ENCODE measurements at regions not wholly inside any gene's neighbourhood (a gene's known extent, or its start where the extent isn't known, plus 50 kb on each side); places are given as distances from the start of the nearest gene placed in this dataset.

GRCh38 chr4:79237851-79238250 is 88.0 kb downstream of the NAA11 start:
- DNase-seq (ENCODE audit: extremely low spot score), result no peak
- CTCF ChIA-PET, result interaction anchor here (0.8 to 1.4 kb wide), 3 partner anchors 9 to 13 kb away, joined by 3 to 5 read pairs (median 3); no protein-coding TSS in a partner anchor
- POLR2A ChIA-PET, result no interaction called here
- TF ChIP-seq, protein P1, sequence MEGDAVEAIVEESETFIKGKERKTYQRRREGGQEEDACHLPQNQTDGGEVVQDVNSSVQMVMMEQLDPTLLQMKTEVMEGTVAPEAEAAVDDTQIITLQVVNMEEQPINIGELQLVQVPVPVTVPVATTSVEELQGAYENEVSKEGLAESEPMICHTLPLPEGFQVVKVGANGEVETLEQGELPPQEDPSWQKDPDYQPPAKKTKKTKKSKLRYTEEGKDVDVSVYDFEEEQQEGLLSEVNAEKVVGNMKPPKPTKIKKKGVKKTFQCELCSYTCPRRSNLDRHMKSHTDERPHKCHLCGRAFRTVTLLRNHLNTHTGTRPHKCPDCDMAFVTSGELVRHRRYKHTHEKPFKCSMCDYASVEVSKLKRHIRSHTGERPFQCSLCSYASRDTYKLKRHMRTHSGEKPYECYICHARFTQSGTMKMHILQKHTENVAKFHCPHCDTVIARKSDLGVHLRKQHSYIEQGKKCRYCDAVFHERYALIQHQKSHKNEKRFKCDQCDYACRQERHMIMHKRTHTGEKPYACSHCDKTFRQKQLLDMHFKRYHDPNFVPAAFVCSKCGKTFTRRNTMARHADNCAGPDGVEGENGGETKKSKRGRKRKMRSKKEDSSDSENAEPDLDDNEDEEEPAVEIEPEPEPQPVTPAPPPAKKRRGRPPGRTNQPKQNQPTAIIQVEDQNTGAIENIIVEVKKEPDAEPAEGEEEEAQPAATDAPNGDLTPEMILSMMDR (IDR thresholded peaks at IDR 0.05; ENCODE audit: control extremely low read depth, extremely low read depth, low read depth, missing control alignments), result no peak

- no peak for DNase-seq (ENCODE audit: extremely low spot score)
- TF ChIP-seq, protein P1 (IDR thresholded peaks at IDR 0.05; ENCODE audit: control extremely low read depth, extremely low read depth, low read depth, missing control alignments), result no peak
- ChIA-PET POLR2A (no interaction called here), CTCF (interaction anchor here (1.4 kb wide), 1 partner anchor 10 kb away, joined by 5 read pairs; no protein-coding TSS in a partner anchor)
Measured at GRCh38 chr4:79236785-79237184, 89.1 kb downstream of the NAA11 start.

- CTCF ChIA-PET, result interaction anchor here (1.7 kb wide), 1 partner anchor 10 kb away, joined by 6 read pairs; no protein-coding TSS in a partner anchor
- TF ChIP-seq, protein P1 (IDR thresholded peaks at IDR 0.05; ENCODE audit: control extremely low read depth, extremely low read depth, low read depth, missing control alignments), result no peak
- DNase-seq (ENCODE audit: extremely low spot score), result no peak
- POLR2A ChIA-PET, result no interaction called here
Measured at GRCh38 chr4:79235095-79235494, 90.8 kb downstream of the NAA11 start.

DNA sequence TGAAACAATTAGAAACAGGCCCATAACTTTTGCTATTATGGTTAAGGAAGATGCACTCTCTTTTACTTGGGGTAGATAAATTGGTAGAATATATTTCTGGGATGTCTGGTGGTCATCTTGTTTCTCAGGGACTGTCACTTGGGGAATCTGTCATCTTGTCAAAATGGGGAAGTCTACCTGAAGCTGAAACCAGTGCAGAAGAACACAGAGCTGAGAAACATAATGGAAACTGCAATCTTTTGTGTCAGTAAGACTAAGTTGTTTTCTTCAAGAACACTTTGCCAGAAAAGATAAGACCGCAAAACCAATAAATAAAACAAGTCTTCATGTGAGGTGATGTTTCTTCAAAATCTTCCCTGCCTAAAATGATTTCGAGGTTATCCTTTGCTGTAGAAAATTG is 92.0 kb downstream of the NAA11 start:
- CTCF ChIA-PET, result interaction anchor here (1.7 kb wide), 1 partner anchor 8 kb away, joined by 6 read pairs; no protein-coding TSS in a partner anchor
- DNase-seq (ENCODE audit: extremely low spot score), result no peak
- POLR2A ChIA-PET, result interaction anchor here (0.7 kb wide), 1 partner anchor 987 kb away, joined by 3 read pairs; no protein-coding TSS in a partner anchor
- TF ChIP-seq, protein P1 (IDR thresholded peaks at IDR 0.05; ENCODE audit: control extremely low read depth, extremely low read depth, low read depth, missing control alignments), result no peak

GRCh38 chr4:79232540-79232939 is 93.3 kb downstream of the NAA11 start:
- DNase-seq (ENCODE audit: extremely low spot score), result no peak
- TF ChIP-seq, protein P1 (IDR thresholded peaks at IDR 0.05; ENCODE audit: control extremely low read depth, extremely low read depth, low read depth, missing control alignments), result no peak
- CTCF ChIA-PET, result interaction anchor here (0.9 kb wide), 1 partner anchor 9 kb away, joined by 3 read pairs; no protein-coding TSS in a partner anchor
- POLR2A ChIA-PET, result no interaction called here

DNA sequence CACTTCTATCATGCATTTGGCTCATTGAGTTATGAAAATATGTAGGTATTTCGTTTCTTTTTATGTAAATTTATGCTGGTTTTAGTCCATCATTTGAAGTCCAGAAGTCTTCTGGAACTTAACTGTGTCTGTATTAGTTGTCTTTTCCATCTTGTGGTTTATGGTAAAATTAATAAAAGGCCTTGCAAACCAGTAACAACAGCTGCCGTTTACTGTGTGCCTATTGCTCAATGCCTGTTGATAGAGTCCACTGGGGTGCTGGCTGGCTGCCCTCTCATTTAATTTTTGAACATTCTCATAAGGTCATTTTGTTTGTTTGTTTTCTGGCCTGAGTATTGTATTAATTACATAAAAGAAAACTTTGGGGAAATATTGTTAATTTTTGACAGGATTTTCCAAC is 98.0 kb downstream of the NAA11 start:
- CTCF ChIA-PET, result no interaction called here
- TF ChIP-seq, protein P1 (IDR thresholded peaks at IDR 0.05; ENCODE audit: control extremely low read depth, extremely low read depth, low read depth, missing control alignments), result no peak
- POLR2A ChIA-PET, result no interaction called here
- no peak for DNase-seq (ENCODE audit: extremely low spot score)
